Trophoblast cell (in vitro differentiated cells and primary cell): ENCODE measurements at regions not wholly inside any gene's neighbourhood (a gene's known extent, or its start where the extent isn't known, plus 50 kb on each side); places are given as distances from the start of the nearest gene placed in this dataset.

Experiments
- DNase-seq, 2 donors: peaks; one replicate each; pipeline ENCODE4 v3.0.0-alpha.2; 2016
- H2AFZ ChIP-seq: 2 replicates; pipeline ENCODE4 v1.6.1; 2013; ENCODE audit warnings: low read length, moderate library complexity, mild to moderate bottlenecking; ENCODE audit not compliant: insufficient read depth, poor library complexity
- H2AK5ac ChIP-seq: 2 replicates; pipeline ENCODE4 v1.6.1; 2013; ENCODE audit warnings: mild to moderate bottlenecking, low read length
- H2BK120ac ChIP-seq: 2 replicates; pipeline ENCODE4 v1.6.1; 2013; ENCODE audit warnings: low read length, mild to moderate bottlenecking, moderate library complexity; ENCODE audit not compliant: insufficient read depth, poor library complexity
- H2BK12ac ChIP-seq: 2 replicates; pipeline ENCODE4 v1.6.1; 2013; ENCODE audit warnings: mild to moderate bottlenecking, low read length, moderate library complexity
- H2BK5ac ChIP-seq: 2 replicates; pipeline ENCODE4 v1.6.1; 2013; ENCODE audit warnings: low read length, low read depth, moderate library complexity, mild to moderate bottlenecking; ENCODE audit not compliant: poor library complexity
- H3K14ac ChIP-seq: 2 replicates; pipeline ENCODE4 v1.6.1; 2013; ENCODE audit warnings: mild to moderate bottlenecking, low read length
- H3K18ac ChIP-seq: 2 replicates; pipeline ENCODE4 v1.6.1; 2013; ENCODE audit warnings: mild to moderate bottlenecking, low read length
- H3K23ac ChIP-seq: 2 replicates; pipeline ENCODE4 v1.6.1; 2013; ENCODE audit warnings: low read length
- H3K27ac ChIP-seq: 2 replicates; pipeline ENCODE4 v1.5.1; 2013; ENCODE audit warnings: low read depth, mild to moderate bottlenecking, inconsistent platforms, low read length, moderate library complexity
- H3K27me3 ChIP-seq: 2 replicates; pipeline ENCODE4 v1.6.1; 2013; ENCODE audit warnings: inconsistent platforms, mild to moderate bottlenecking, low read length, moderate library complexity; ENCODE audit not compliant: insufficient read depth
- H3K36me3 ChIP-seq, 2 experiments: 1 replicate in 1 of 2; 2 replicates in 1 of 2; pipeline ENCODE4 v1.6.1; 2013; ENCODE audit warnings: low read length in 2 of 2, mild to moderate bottlenecking in 2 of 2, moderate library complexity in 1 of 2; ENCODE audit not compliant: insufficient read depth in 2 of 2, control insufficient read depth in 1 of 2
- H3K4ac ChIP-seq: 2 replicates; pipeline ENCODE4 v1.6.1; 2013; ENCODE audit warnings: low read depth, mild to moderate bottlenecking, low read length, moderate library complexity
- H3K4me1 ChIP-seq, 2 experiments: 1 replicate in 1 of 2; 2 replicates in 1 of 2; pipeline ENCODE4 v1.6.1; 2013; ENCODE audit warnings: low read length in 2 of 2, mild to moderate bottlenecking in 2 of 2, moderate library complexity in 1 of 2; ENCODE audit not compliant: insufficient read depth in 2 of 2, control insufficient read depth in 1 of 2
- H3K4me2 ChIP-seq: 2 replicates; pipeline ENCODE4 v1.6.1; 2013; ENCODE audit warnings: inconsistent platforms, mild to moderate bottlenecking, low read length, moderate library complexity
- H3K4me3 ChIP-seq: 2 replicates; pipeline ENCODE4 v1.5.1; 2013; ENCODE audit warnings: mild to moderate bottlenecking, low read depth, low read length, inconsistent platforms
- H3K79me1 ChIP-seq: one replicate; pipeline ENCODE4 v1.6.1; 2013; ENCODE audit warnings: low read length
- H3K79me2 ChIP-seq: 2 replicates; pipeline ENCODE4 v1.6.1; 2013; ENCODE audit warnings: low read length, mild to moderate bottlenecking; ENCODE audit not compliant: control insufficient read depth, insufficient read depth, poor library complexity
- H3K9ac ChIP-seq: 2 replicates; pipeline ENCODE4 v1.6.1; 2013; ENCODE audit warnings: mild to moderate bottlenecking, low read length
- H3K9me3 ChIP-seq: 2 replicates; pipeline ENCODE4 v1.6.1; 2013; ENCODE audit warnings: low read depth, mild to moderate bottlenecking, control low read depth, inconsistent platforms, low read length; ENCODE audit not compliant: insufficient read depth
- H4K12ac ChIP-seq: 2 replicates; pipeline ENCODE4 v1.6.1; 2013; ENCODE audit warnings: low read depth, mild to moderate bottlenecking, low read length, moderate library complexity
- H4K8ac ChIP-seq: 2 replicates; pipeline ENCODE4 v1.6.1; 2013; ENCODE audit warnings: low read depth, mild to moderate bottlenecking, low read length, moderate library complexity
- H4K91ac ChIP-seq: one replicate; pipeline ENCODE4 v1.6.1; 2013; ENCODE audit warnings: low read depth, mild to moderate bottlenecking, low read length, moderate library complexity
- WGBS: extraction: QIAGEN DNeasy Blood & Tissue Kit; methylation state at CpG from one replicate; pipeline ENCODE4 v1.1.7; 2013; ENCODE audit warnings: missing lambda C conversion rate; ENCODE audit not compliant: insufficient read length, insufficient coverage; ENCODE audit errors: extremely low coverage; 5-methylcytosine and 5-hydroxymethylcytosine counted together

DNA sequence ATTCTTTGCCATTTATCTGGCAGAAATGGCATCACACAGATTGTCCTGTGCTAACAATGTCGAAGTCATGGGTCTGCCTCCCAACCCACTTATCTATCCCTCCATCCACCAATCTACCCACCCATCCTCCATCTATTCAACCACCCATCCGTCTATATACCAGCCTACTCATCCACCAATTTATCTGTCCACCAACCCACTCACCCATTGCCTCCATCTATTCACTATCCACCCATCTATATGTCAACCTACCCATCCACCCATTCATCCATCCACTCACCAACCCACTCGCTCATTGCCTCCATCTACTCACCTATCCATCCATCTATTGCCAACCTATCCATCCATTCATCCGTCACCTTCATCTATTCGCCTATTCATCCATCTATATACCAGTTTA lies 521.2 kb downstream of the SHQ1 start:
- Histone ChIP-seq H3K79me1 (no peaks in the 10 kb centered on the region), H3K18ac (no peak overlapping the region), H4K91ac (no peak overlapping the region), H3K79me2 (no peaks in the 10 kb centered on the region), H3K4ac (no peak overlapping the region), H3K9me3 (no peaks in the 10 kb centered on the region), H2BK5ac (no peak overlapping the region), H3K9ac (no peak overlapping the region), H2BK120ac (no peak overlapping the region), H2AK5ac (no peak overlapping the region), H3K14ac (no peak overlapping the region), H2AFZ (no peak overlapping the region), H2BK12ac (no peak overlapping the region), H4K12ac (no peak overlapping the region), H3K27me3 (no peaks in the 10 kb centered on the region), H3K4me3 (no peak overlapping the region), H3K4me1 (no peaks in the 10 kb centered on the region), H3K4me2 (no peak overlapping the region), H4K8ac (no peak overlapping the region), H3K36me3 (no peaks in the 10 kb centered on the region), H3K23ac (no peak overlapping the region), H3K27ac (no peak overlapping the region)
- 100% methylated on average over 4 of the region's 5 CpGs for WGBS
- DNase-seq = no peak

DNA sequence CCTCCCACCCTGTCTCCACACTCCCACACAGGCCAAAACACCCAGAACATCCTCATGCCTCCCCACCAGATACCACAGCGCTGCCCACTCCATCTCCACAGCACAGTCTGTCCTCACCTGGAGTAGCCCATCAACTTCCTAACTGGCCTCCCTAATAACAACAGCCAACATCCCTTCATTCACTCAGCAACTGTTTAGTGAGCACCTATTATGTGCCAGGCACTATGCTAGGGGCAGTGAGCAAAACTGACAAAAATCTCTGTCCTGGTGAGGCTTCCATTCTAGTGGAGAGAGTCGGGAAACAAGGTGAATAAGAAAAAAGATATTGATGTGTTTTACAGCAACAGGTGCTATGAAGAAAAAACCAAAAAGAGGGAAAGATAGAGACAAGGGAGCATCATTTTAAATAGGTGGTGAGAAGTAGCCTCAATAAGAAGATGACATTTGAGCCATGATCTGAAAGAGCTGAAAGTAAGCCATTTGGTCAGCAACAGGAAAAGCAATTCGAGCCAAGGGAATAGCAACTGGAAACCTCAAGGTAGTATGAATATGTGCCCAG lies 523.9 kb downstream of the SHQ1 start:
- Histone ChIP-seq H3K14ac (no peak overlapping the region), H3K4ac (no peak overlapping the region), H3K9me3 (peaks cover 2% of the 10 kb centered on the region), H3K23ac (no peak overlapping the region), H3K27ac (no peak overlapping the region), H4K12ac (no peak overlapping the region), H3K79me1 (no peaks in the 10 kb centered on the region), H3K4me1 (peaks cover 0 to 2% of the 10 kb centered on the region in 2 experiments), H2AK5ac (no peak overlapping the region), H4K8ac (no peak overlapping the region), H2BK5ac (no peak overlapping the region), H2BK120ac (no peak overlapping the region), H3K4me3 (no peak overlapping the region), H3K4me2 (no peak overlapping the region), H3K9ac (no peak overlapping the region), H2AFZ (no peak overlapping the region), H3K27me3 (no peaks in the 10 kb centered on the region), H3K18ac (no peak overlapping the region), H3K36me3 (no peaks in the 10 kb centered on the region), H2BK12ac (no peak overlapping the region), H4K91ac (no peak overlapping the region), H3K79me2 (no peaks in the 10 kb centered on the region)
- WGBS = no CpG with 5 or more reads among the region's 3 CpGs
- DNase-seq = no peak

DNA sequence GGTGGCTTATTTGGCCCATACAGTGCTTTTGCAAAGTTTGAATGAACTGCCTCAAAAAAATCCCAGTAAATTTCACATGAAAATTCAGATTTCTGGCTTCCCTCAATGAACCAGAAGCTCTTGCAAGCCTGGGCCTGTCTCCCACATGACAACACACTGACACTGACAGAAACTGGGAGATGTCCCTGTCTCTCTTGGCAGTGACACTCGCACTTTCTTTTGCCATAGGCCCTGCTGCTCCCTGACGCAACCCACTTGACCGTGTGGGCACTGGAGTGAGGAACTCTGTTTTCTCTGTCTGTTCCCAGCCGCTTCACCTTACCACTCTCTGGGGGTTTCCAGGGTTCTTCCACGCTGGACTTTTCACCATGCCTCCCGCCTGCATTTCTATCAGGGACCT lies 524.5 kb downstream of the SHQ1 start:
- Histone ChIP-seq H2BK12ac (no peak overlapping the region), H3K18ac (no peak overlapping the region), H2AFZ (no peak overlapping the region), H3K79me2 (no peaks in the 10 kb centered on the region), H3K9me3 (peaks cover 2% of the 10 kb centered on the region), H4K8ac (no peak overlapping the region), H2BK5ac (no peak overlapping the region), H2AK5ac (no peak overlapping the region), H3K4me1 (peaks cover 3 to 4% of the 10 kb centered on the region in 2 experiments), H3K4me3 (no peak overlapping the region), H3K23ac (no peak overlapping the region), H3K27ac (no peak overlapping the region), H3K4me2 (no peak overlapping the region), H3K14ac (no peak overlapping the region), H4K12ac (no peak overlapping the region), H3K4ac (no peak overlapping the region), H3K9ac (no peak overlapping the region), H3K79me1 (no peaks in the 10 kb centered on the region), H2BK120ac (no peak overlapping the region), H3K27me3 (no peaks in the 10 kb centered on the region), H3K36me3 (no peaks in the 10 kb centered on the region), H4K91ac (no peak overlapping the region)
- no peak for DNase-seq
- no CpG with 5 or more reads among the region's 6 CpGs for WGBS

DNA sequence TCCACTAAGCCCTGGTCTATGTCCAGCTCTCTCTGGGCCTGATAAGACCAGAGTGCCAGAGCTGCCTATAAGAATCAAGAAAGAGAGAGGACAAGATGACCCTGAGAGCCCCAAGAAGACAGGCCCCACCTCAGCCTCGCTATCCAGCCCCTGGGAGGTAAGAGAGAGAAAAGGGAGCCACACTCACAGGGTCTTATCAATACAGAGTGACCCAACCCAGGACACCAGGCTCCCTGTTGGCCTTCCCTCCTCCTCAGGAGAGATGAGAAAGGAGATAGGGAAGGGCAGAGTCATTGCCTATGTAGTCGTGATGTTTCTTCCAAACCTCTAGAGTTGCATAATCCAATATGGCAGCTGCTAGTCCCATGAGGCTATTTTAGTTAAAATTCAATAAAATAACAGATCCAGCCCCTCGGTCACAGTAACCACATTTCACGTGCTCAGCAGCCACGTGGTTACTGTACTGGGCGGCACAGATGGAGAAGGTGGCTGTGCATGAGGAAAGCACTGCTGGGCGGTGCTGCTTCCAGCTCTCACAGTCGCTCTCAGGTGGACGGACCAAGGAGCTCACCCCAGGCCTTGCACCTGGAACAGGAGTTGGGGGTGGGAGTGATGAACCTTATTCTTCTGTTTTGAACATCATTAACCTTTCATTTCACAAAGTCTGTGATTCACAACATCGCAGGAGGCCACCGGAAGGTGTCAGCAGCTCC lies 525.8 kb downstream of the SHQ1 start:
- no peak for DNase-seq
- no peaks in the 10 kb centered on the region for H3K79me2 ChIP-seq

More for the DNA sequence above, 525.8 kb downstream of the SHQ1 start:
- Histone ChIP-seq H2AK5ac (no peak overlapping the region), H3K4ac (no peak overlapping the region), H3K9ac (no peak overlapping the region), H3K4me2 (no peak overlapping the region), H3K14ac (no peak overlapping the region), H3K9me3 (peaks cover 2% of the 10 kb centered on the region), H4K91ac (no peak overlapping the region), H2BK12ac (no peak overlapping the region), H3K27ac (no peak overlapping the region), H3K79me1 (no peaks in the 10 kb centered on the region), H3K18ac (no peak overlapping the region), H3K27me3 (no peaks in the 10 kb centered on the region), H3K4me3 (no peak overlapping the region), H3K36me3 (no peaks in the 10 kb centered on the region), H2AFZ (no peak overlapping the region), H4K8ac (no peak overlapping the region), H2BK5ac (no peak overlapping the region), H3K4me1 (peaks cover 7% of the 10 kb centered on the region in 2 experiments), H2BK120ac (no peak overlapping the region), H4K12ac (no peak overlapping the region), H3K23ac (no peak overlapping the region)
- WGBS = no CpG with 5 or more reads among the region's 11 CpGs
